GM12891 (cell line): ENCODE measurements at regions not wholly inside any gene's neighbourhood (a gene's known extent, or its start where the extent isn't known, plus 50 kb on each side); places are given as distances from the start of the nearest gene placed in this dataset.

Experiments
- PAX5 ChIP-seq: IDR thresholded peaks from 2 replicates; pipeline ENCODE4 v1.6.1; 2011; ENCODE audit warnings: low read length, moderate library complexity, mild to moderate bottlenecking; ENCODE audit not compliant: insufficient read depth, severe bottlenecking
- POLR2A ChIP-seq: IDR thresholded peaks from 2 replicates; pipeline ENCODE4 v1.6.1; 2011; ENCODE audit warnings: low read depth, low read length, control low read depth
- POLR2AphosphoS5 ChIP-seq: IDR thresholded peaks from 2 replicates; pipeline ENCODE4 v1.6.1; 2011; ENCODE audit warnings: low read depth, low read length, control low read depth
- POU2F2 ChIP-seq: IDR thresholded peaks from 2 replicates; pipeline ENCODE4 v1.6.1; 2011; ENCODE audit warnings: low read depth, mild to moderate bottlenecking, control low read depth, low read length, moderate library complexity
- SPI1 ChIP-seq: IDR thresholded peaks from 2 replicates; pipeline ENCODE4 v1.6.1; 2011; ENCODE audit warnings: low read depth, low read length, control low read depth
- TAF1 ChIP-seq: IDR thresholded peaks from 2 replicates; pipeline ENCODE4 v1.6.1; 2011; ENCODE audit warnings: low read depth, low read length, control low read depth

DNA sequence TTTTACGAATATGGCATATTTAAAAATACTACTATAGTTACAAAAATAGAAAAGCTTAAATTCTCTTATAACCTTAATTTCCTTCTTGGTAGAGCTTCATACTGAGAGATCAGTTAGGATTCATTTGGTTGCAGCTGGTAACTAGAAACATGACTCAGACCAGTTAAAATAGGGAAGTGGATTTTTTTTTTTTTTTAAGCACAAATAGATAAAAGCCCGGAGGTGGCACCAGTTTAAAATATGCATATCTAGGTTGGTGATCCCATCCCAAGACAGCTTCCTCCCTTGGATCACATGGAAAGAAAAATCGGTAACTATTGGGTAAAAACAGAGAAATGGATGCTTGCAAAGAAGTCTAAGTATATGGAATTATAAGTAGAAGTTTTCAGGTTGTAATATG lies 1634.3 kb downstream of the MAT2B start:
- TF ChIP-seq POLR2AphosphoS5: no peak
- TF ChIP-seq POLR2A: no peak
- TF ChIP-seq TAF1: no peak
- TF ChIP-seq SPI1: 0 out of 2 replicates have a peak, but pooled peaks have one; percentile 54
- TF ChIP-seq PAX5: no peak
- TF ChIP-seq POU2F2: no peak
